ENCODE measurements at regions not wholly inside any gene's neighbourhood (a gene's known extent, or its start where the extent isn't known, plus 50 kb on each side); places are given as distances from the start of the nearest gene placed in this dataset.

DNA sequence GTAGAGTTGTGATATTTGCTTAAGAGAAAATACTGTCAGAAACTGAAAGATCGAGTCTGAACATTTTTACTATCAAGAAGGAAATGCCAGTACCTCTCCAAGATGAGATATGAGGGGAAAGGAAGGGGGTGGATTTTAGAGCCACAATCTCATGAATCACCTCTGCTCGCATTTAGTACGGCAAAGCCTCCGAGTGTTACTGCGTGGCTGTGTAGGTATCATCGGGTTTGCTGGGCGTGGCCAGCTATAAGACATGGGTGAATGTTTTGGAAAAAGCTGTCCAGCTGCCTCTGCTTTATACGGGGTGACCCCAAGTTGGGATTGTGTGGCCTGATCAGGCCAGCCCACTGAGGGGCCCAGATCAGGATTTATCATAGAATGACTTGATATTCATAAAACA lies 826.4 kb downstream of the SOCS6 start:
- TF ChIP-seq, protein P1, sequence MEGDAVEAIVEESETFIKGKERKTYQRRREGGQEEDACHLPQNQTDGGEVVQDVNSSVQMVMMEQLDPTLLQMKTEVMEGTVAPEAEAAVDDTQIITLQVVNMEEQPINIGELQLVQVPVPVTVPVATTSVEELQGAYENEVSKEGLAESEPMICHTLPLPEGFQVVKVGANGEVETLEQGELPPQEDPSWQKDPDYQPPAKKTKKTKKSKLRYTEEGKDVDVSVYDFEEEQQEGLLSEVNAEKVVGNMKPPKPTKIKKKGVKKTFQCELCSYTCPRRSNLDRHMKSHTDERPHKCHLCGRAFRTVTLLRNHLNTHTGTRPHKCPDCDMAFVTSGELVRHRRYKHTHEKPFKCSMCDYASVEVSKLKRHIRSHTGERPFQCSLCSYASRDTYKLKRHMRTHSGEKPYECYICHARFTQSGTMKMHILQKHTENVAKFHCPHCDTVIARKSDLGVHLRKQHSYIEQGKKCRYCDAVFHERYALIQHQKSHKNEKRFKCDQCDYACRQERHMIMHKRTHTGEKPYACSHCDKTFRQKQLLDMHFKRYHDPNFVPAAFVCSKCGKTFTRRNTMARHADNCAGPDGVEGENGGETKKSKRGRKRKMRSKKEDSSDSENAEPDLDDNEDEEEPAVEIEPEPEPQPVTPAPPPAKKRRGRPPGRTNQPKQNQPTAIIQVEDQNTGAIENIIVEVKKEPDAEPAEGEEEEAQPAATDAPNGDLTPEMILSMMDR (IDR thresholded peaks at IDR 0.05; ENCODE audit: low read depth, low read length, missing control alignments), result no peak
- no peak for DNase-seq (ENCODE audit: low read depth)

DNA sequence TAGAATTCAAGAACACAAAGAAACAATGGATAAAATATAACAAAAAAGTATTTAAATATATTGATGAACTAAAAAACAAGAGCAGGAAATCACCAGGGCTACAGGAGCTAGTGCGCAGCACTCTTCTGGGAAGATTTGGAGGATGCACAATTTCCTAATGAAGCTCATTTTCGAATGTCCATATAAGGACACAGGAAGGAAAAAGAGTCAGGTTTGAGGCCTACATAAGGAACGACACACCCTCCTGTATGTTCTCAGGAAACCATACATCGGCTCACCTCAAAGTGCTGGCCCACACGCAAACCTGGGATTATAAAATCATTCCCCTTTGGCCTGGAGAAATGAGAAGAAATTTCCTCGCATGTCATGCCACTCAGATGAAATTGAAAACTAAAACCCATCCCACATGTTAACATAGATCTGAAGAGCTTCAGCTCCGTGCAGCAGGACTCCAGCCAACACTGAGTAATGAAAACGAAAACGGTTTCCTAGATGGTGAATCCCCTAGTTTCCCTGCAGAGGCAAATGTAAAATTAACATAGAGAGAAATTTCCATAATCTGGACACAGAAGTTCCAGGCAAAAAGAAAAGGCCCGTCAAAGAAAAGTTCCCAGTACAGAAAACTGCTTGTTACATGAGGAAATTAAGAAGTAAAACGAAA lies 825.8 kb downstream of the SOCS6 start:
- DNase-seq (ENCODE audit: low read depth), result no peak
- H3K4me3 ChIP-seq (ENCODE audit: low read depth, low read length), result no peak overlapping the region
- TF ChIP-seq, protein P1 (IDR thresholded peaks at IDR 0.05; ENCODE audit: low read depth, low read length, missing control alignments), result no peak

More for the DNA sequence above, 826.4 kb downstream of the SOCS6 start:
- H3K4me3 ChIP-seq (ENCODE audit: low read depth, low read length), result no peak overlapping the region

DNA sequence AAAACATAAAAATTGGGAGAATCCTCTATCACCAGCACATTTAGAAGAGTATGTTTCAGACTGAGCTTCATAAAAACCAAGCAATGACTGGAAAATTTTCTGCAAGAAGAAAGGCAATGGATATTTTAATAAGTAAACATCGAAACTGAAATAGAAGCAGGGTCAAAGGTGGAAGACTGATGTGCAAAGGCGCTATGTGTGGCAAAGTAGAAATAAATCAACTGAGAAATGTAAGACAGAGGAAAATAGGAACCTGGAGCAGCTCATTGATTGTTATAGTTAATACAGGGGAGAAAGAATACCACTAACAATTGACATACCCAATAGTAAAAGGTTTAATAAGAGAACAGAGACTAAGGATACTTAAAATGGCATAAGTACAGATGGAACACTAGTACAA lies 818.4 kb downstream of the SOCS6 start:
- TF ChIP-seq, protein P1 (IDR thresholded peaks at IDR 0.05; ENCODE audit: low read depth, low read length, missing control alignments), result no peak
- DNase-seq (ENCODE audit: low read depth), result no peak
- no peak overlapping the region for H3K4me3 ChIP-seq (ENCODE audit: low read depth, low read length)

DNA sequence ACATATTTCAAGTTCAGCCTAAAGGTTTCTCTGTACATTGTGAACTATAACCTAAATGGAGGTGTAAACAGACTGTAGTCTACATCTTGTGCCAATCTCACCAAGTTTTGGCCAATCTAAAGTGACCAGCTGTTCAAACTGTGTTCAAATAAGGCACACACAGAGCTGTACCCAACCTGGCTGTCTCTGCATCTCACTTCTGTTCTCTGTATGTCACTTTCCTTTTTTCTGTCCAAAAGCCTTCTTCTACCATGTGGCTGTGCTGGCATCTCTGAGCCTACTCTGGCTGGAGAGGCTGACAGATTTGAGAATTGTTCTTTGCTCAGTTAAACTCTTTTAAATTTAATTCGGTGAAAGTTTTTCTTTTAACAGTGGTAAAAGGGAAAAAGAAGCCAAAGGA lies 817.9 kb downstream of the SOCS6 start:
- TF ChIP-seq, protein P1 (IDR thresholded peaks at IDR 0.05; ENCODE audit: low read depth, low read length, missing control alignments), result no peak
- DNase-seq (ENCODE audit: low read depth), result no peak
- no peak overlapping the region for H3K4me3 ChIP-seq (ENCODE audit: low read depth, low read length)

DNA sequence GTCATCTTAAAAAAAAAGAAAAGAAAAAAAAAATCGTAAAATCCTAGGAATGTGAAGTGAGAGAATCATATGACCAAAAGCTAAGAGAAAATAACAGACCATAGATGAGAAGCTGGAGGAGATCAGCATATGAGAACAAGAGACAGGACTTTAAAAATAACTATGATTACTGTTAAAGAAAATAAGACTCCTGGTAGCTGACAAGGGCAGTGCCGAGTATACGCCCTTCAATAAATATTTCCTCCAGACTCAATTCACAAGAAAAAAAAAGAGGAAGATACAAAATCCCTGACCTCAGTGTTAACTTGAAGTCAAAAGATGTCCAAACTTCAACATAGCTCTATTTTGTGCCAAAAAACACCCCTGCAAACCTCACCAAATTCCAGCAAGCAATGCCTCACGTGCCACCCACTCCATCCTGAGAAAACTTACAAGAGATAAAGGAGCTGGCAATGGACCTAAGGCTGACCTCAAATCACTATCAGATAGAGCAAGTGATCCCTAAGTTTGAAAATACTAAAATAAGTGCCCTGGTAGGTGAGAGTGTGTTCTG lies 817.2 kb downstream of the SOCS6 start:
- H3K4me3 ChIP-seq (ENCODE audit: low read depth, low read length), result no peak overlapping the region
- TF ChIP-seq, protein P1 (IDR thresholded peaks at IDR 0.05; ENCODE audit: low read depth, low read length, missing control alignments), result no peak
- DNase-seq (ENCODE audit: low read depth), result no peak

DNA sequence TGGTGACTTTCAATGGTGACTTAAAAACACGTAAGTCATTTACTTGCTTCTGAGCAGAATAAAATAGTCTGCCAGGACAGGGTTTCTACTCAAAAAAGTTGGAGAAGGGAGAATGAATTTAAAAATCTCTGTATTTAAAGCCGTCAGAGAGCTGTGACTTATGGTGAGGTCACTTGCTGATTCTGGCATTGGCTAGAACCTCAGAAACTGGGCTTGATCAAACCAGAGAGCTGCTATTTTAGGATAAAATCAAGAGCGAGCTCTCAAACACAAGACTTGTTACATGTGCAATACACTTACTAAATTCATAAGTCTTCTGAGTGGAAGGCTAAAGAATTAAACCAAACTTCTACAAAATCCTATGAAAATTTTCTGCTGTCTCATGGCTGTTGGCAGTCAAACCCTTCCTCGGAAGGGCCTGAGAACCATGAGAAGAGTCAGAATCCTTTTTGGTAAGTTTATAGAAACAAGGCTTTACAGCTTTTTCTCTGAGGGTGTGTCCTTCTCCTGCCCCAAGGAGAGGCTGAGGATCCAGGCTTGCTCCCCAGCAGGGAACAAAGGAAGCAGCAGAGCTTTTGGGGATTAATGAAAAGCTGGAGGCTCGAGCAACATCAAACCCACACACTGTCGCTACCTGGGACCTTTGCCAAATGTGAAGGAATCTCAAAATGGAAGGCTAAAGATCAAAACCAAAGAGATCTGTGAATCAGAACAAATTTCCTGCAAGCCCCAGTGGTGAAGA lies 816.4 kb downstream of the SOCS6 start:
- TF ChIP-seq, protein P1 (IDR thresholded peaks at IDR 0.05; ENCODE audit: low read depth, low read length, missing control alignments), result no peak
- no peak for DNase-seq (ENCODE audit: low read depth)
- H3K4me3 ChIP-seq (ENCODE audit: low read depth, low read length), result no peak overlapping the region
